H9 (cell line): ENCODE measurements at regions not wholly inside any gene's neighbourhood (a gene's known extent, or its start where the extent isn't known, plus 50 kb on each side); places are given as distances from the start of the nearest gene placed in this dataset.

Source experiments
- DNase-seq: peaks from one replicate; pipeline ENCODE4 v3.0.0-alpha.2; 2017
- H2AFZ ChIP-seq: one replicate; pipeline ENCODE4 v1.6.1; 2013; ENCODE audit warnings: mild to moderate bottlenecking, low read length, control low read depth, moderate library complexity
- H2AK5ac ChIP-seq: 2 replicates; pipeline ENCODE4 v1.6.1; 2013; ENCODE audit warnings: low read length, control low read depth, mixed read lengths; ENCODE audit not compliant: insufficient read length
- H2BK120ac ChIP-seq: one replicate; pipeline ENCODE4 v1.6.1; 2013; ENCODE audit warnings: low read depth, mild to moderate bottlenecking, low read length, control low read depth, inconsistent platforms; ENCODE audit not compliant: poor library complexity, severe bottlenecking
- H2BK12ac ChIP-seq: 2 replicates; pipeline ENCODE4 v1.6.1; 2013; ENCODE audit warnings: low read length, control low read depth, mixed read lengths, low read depth; ENCODE audit not compliant: insufficient read length
- H2BK15ac ChIP-seq: 2 replicates; pipeline ENCODE4 v1.6.1; 2013; ENCODE audit warnings: low read depth, low read length, control low read depth
- H2BK20ac ChIP-seq: one replicate; pipeline ENCODE4 v1.6.1; 2013; ENCODE audit warnings: low read depth, mild to moderate bottlenecking, low read length, control low read depth, inconsistent platforms; ENCODE audit not compliant: poor library complexity, severe bottlenecking
- H2BK5ac ChIP-seq: 2 replicates; pipeline ENCODE4 v1.6.1; 2013; ENCODE audit warnings: low read length, control low read depth, mixed read lengths; ENCODE audit not compliant: insufficient read length
- H3K14ac ChIP-seq: 2 replicates; pipeline ENCODE4 v1.6.1; 2013; ENCODE audit warnings: low read length, control low read depth; ENCODE audit not compliant: insufficient read depth
- H3K18ac ChIP-seq: 2 replicates; pipeline ENCODE4 v1.6.1; 2013; ENCODE audit warnings: low read depth, mild to moderate bottlenecking, mixed read lengths, low read length, control low read depth; ENCODE audit not compliant: insufficient read length
- H3K23ac ChIP-seq: 2 replicates; pipeline ENCODE4 v1.6.1; 2013; ENCODE audit warnings: low read length, control low read depth, mixed read lengths, low read depth; ENCODE audit not compliant: insufficient read length
- H3K23me2 ChIP-seq: 2 replicates; pipeline ENCODE4 v1.6.1; 2013; ENCODE audit warnings: low read depth, mild to moderate bottlenecking, mixed read lengths, low read length, control low read depth; ENCODE audit not compliant: insufficient read length, poor library complexity, severe bottlenecking
- H3K27ac ChIP-seq: 2 replicates; pipeline ENCODE4 v1.5.1; 2013; ENCODE audit warnings: low read length, control low read depth, mixed read lengths, low read depth; ENCODE audit not compliant: insufficient read length
- H3K27me3 ChIP-seq: 2 replicates; pipeline ENCODE4 v1.6.1; 2013; ENCODE audit warnings: low read length, control low read depth, inconsistent platforms; ENCODE audit not compliant: insufficient read depth
- H3K4ac ChIP-seq: 2 replicates; pipeline ENCODE4 v1.6.1; 2013; ENCODE audit warnings: low read depth, mild to moderate bottlenecking, control low read depth, inconsistent platforms, low read length, moderate library complexity
- H3K4me1 ChIP-seq: 2 replicates; pipeline ENCODE4 v1.6.1; 2013; ENCODE audit warnings: low read length, control low read depth, inconsistent platforms; ENCODE audit not compliant: insufficient read depth
- H3K4me2 ChIP-seq: 2 replicates; pipeline ENCODE4 v1.6.1; 2013; ENCODE audit warnings: low read length, control low read depth, mixed read lengths; ENCODE audit not compliant: insufficient read length, insufficient read depth
- H3K56ac ChIP-seq: 2 replicates; pipeline ENCODE4 v1.6.1; 2013; ENCODE audit warnings: low read depth, mild to moderate bottlenecking, mixed read lengths, low read length, control low read depth; ENCODE audit not compliant: insufficient read length
- H3K79me1 ChIP-seq: 2 replicates; pipeline ENCODE4 v1.6.1; 2013; ENCODE audit warnings: low read depth, mild to moderate bottlenecking, moderate library complexity, low read length, control low read depth, inconsistent platforms; ENCODE audit not compliant: insufficient read depth, poor library complexity, severe bottlenecking
- H3K79me2 ChIP-seq: 2 replicates; pipeline ENCODE4 v1.6.1; 2013; ENCODE audit warnings: low read length, control low read depth, inconsistent platforms; ENCODE audit not compliant: insufficient read depth
- H3K9ac ChIP-seq: 2 replicates; pipeline ENCODE4 v1.6.1; 2013; ENCODE audit warnings: low read length, control low read depth, mixed read lengths; ENCODE audit not compliant: insufficient read length; ENCODE audit errors: extremely low read depth
- H3K9me3 ChIP-seq: one replicate; pipeline ENCODE4 v1.6.1; 2013; ENCODE audit warnings: low read depth, low read length, inconsistent platforms; ENCODE audit not compliant: control insufficient read depth
- H3T11ph ChIP-seq: one replicate; pipeline ENCODE4 v1.6.1; 2013; ENCODE audit warnings: mild to moderate bottlenecking, low read length, control low read depth, inconsistent platforms
- H4K20me1 ChIP-seq: one replicate; pipeline ENCODE4 v1.6.1; 2013; ENCODE audit not compliant: control insufficient read depth, insufficient read length, insufficient read depth
- H4K5ac ChIP-seq: 2 replicates; pipeline ENCODE4 v1.6.1; 2013; ENCODE audit warnings: low read depth, mild to moderate bottlenecking, mixed read lengths, low read length, control low read depth; ENCODE audit not compliant: insufficient read length
- H4K8ac ChIP-seq: replicated peaks from 2 replicates; pipeline ENCODE4 v1.6.1; 2013; ENCODE audit warnings: low read length, control low read depth, mixed read lengths, low read depth; ENCODE audit not compliant: insufficient read length
- H4K91ac ChIP-seq: 2 replicates; pipeline ENCODE4 v1.6.1; 2013; ENCODE audit warnings: low read depth, mild to moderate bottlenecking, moderate library complexity, mixed read lengths, low read length, control low read depth; ENCODE audit not compliant: insufficient read length
- H3K27ac Mint-ChIP-seq, 3 experiments: 2 replicates in 2 of 3; 3 replicates in 1 of 3; pipeline ENCODE4 v1.8.0; 2020 to 2021; ENCODE audit warnings: mixed read lengths in 3 of 3, mild to moderate bottlenecking in 1 of 3, moderate library complexity in 1 of 3
- H3K27me3 Mint-ChIP-seq: 2 replicates; pipeline ENCODE4 v1.8.0; 2021; ENCODE audit warnings: low read depth, mild to moderate bottlenecking, moderate library complexity, mixed read lengths
- H3K36me3 Mint-ChIP-seq, 3 experiments: 2 replicates in 2 of 3; 3 replicates in 1 of 3; pipeline ENCODE4 v1.8.0; 2020 to 2021; ENCODE audit warnings: low read depth in 3 of 3, mixed read lengths in 3 of 3; ENCODE audit not compliant: insufficient read depth in 1 of 3
- H3K4me1 Mint-ChIP-seq, 2 experiments: 2 replicates each; pipeline ENCODE4 v1.8.0; 2020; ENCODE audit warnings: mixed read lengths in 2 of 2
- H3K4me3 Mint-ChIP-seq, 2 experiments: 2 replicates in 1 of 2; 3 replicates in 1 of 2; pipeline ENCODE4 v1.8.0; 2020 to 2021; ENCODE audit warnings: mild to moderate bottlenecking in 2 of 2, mixed read lengths in 2 of 2, moderate library complexity in 1 of 2
- H3K9me3 Mint-ChIP-seq, 2 experiments: 2 replicates in 1 of 2; 3 replicates in 1 of 2; pipeline ENCODE4 v1.8.0; 2020; ENCODE audit warnings: mild to moderate bottlenecking in 2 of 2, mixed read lengths in 2 of 2, moderate library complexity in 1 of 2
- CTCF ChIP-seq: fragments of 200-600 bp; sonication (generic); conservative IDR thresholded peaks from 3 replicates; pipeline ENCODE4 v1.8.0; 2021; ENCODE audit warnings: antibody characterized with exemption, mild to moderate bottlenecking
- WGBS: extraction: QIAGEN DNeasy Blood & Tissue Kit; methylation state at CpG from one replicate; pipeline ENCODE4 v1.1.7; 2013; ENCODE audit warnings: missing lambda C conversion rate, low lambda C conversion rate, mixed read lengths; ENCODE audit not compliant: insufficient read length; ENCODE audit errors: extremely low coverage; 5-methylcytosine and 5-hydroxymethylcytosine counted together

DNA sequence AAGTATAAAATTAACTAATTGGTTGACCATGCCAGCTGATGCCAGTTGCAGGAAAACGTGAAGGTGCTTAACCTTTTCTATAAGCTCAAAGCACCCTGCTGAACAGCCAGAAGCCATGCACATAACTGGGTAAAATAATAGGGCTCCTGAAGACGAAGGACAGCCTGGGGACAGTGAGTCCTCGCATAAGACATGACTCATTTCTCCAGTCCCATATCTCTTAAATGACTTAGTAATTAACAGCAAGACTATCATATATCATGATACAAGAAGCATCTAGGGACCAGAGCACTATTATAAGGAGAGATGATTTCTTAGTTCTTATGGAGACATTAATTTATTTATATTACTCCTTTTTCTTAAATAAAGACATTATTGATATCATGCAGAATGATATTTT is 100.5 kb upstream of the DOK6 start:
- Histone ChIP-seq H3K79me1 (no peaks in the 10 kb centered on the region), H3K23me2 (no peaks in the 10 kb centered on the region), H3K4me1 (no peaks in the 10 kb centered on the region), H3K27ac (no peak overlapping the region), H2BK120ac (no peak overlapping the region), H3T11ph (no peak overlapping the region), H4K5ac (no peak overlapping the region), H3K9ac (no peak overlapping the region), H3K79me2 (no peaks in the 10 kb centered on the region), H3K4me2 (no peak overlapping the region), H2BK5ac (no peak overlapping the region), H4K8ac (no peak overlapping the region), H3K9me3 (no peaks in the 10 kb centered on the region), H3K23ac (no peak overlapping the region), H3K4ac (no peak overlapping the region), H4K91ac (no peak overlapping the region), H2BK12ac (no peak overlapping the region), H2AK5ac (no peak overlapping the region), H3K18ac (no peak overlapping the region), H2BK20ac (no peak overlapping the region), H3K14ac (no peak overlapping the region), H3K56ac (no peak overlapping the region), H3K27me3 (no peaks in the 10 kb centered on the region), H2AFZ (no peak overlapping the region), H4K20me1 (no peaks in the 10 kb centered on the region), H2BK15ac (no peak overlapping the region)
- no peak for DNase-seq
- Mint-ChIP-seq H3K27me3 (no peaks in the 10 kb centered on the region), H3K4me1 (no peaks in the 10 kb centered on the region), H3K4me3 (no peak overlapping the region), H3K36me3 (peaks cover 0 to 11% (median 0%) of the 10 kb centered on the region in 3 experiments; a peak in 1 of 7 replicates), H3K27ac (no peak overlapping the region), H3K9me3 (peaks cover 3 to 8% of the 10 kb centered on the region in 2 experiments; a peak in 4 of 5 replicates)
- WGBS: no CpG with 5 or more reads among the region's 3 CpGs
- TF ChIP-seq CTCF: no peak
